ENCODE measurements at regions not wholly inside any gene's neighbourhood (a gene's known extent, or its start where the extent isn't known, plus 50 kb on each side); places are given as distances from the start of the nearest gene placed in this dataset.
"Not testable (repeated sequence)": the region's sequence is repeated elsewhere in the genome, so short reads cannot be mapped to it uniquely, and the experiment has no call there.

DNA sequence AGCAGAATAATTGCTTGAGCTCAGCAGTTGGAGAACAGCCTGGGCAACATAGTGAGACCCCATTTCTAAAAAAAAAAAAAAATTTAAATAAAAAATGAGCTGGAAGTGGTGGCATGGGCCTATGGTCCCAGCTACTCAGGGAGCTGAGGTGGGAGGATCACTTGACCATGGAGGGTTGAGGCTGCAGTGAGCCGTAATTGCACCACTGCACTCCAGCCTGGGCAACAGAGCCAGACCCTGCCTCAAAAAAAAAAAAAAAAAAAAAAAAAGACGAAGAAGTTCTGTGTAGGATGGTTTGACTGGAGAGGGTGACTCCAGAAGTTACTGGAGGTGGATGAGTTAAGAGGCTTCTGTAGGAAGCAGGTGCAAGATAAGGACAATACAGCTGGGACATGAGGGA lies 63.4 kb upstream of the VGLL4 start:
- TF ChIP-seq ZNF140 (tag by site-specific recombination; IDR thresholded peaks at IDR 0.05) (peak; percentile 90), ZNF121 (tag by site-specific recombination; IDR thresholded peaks at IDR 0.05) (peak; percentile 38; the same call in 1 of the 2 replicates), EGR2 (tag by site-specific recombination; IDR thresholded peaks at IDR 0.05; ENCODE audit: low read depth) (0 out of 2 replicates have a peak, but pooled peaks have one; percentile 34)
- H3K9me3 ChIP-seq (ENCODE audit: control insufficient read depth, insufficient read depth, low read depth, low read length); H3K4me1 ChIP-seq (ENCODE audit: control insufficient read depth, insufficient read depth, low read length); H3K27ac ChIP-seq (ENCODE audit: extremely low read depth, low read depth, low read length); POLR2A ChIA-PET; H3K36me3 ChIP-seq (ENCODE audit: control insufficient read depth in 2 of 2, insufficient read depth in 1 of 2, low read length in 2 of 2); H3K4me3 ChIP-seq (ENCODE audit: low read depth, low read length): not testable (repeated sequence)
- CTCF ChIA-PET = interaction anchor here (0.6 kb wide), 1 partner anchor 56 kb away, joined by 4 read pairs; no protein-coding TSS in a partner anchor

DNA sequence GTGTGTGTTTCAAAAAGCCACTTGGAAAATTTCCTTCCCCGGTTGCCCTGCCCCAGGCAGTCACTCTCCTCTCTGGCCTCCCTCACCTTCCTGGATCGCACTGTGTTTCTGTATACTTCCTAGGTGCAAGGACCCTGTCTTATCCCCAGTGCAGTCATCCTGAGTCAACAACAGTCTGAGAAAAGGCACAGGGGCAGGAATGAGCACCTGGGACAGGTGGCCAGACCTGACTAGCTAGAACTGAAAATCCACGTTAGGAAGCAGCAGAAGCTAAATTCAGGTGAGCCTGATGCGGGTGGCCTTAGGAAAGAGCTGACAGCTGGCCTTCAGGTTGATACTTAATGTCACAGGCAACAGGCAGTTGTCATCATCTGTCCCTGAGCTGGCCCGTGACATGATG lies 62.9 kb upstream of the VGLL4 start:
- H3K36me3 ChIP-seq (ENCODE audit: control insufficient read depth in 2 of 2, insufficient read depth in 1 of 2, low read length in 2 of 2) = no peaks in the 10 kb centered on the region; a peak in 2 of 3 replicates
- CTCF ChIA-PET = interaction anchor here (0.6 to 0.9 kb wide), 2 partner anchors 55 to 470 kb away, joined by 3 to 4 read pairs; no protein-coding TSS in a partner anchor
- POLR2A ChIA-PET = no interaction called here
- no peaks in the 10 kb centered on the region for H3K9me3 ChIP-seq (ENCODE audit: control insufficient read depth, insufficient read depth, low read depth, low read length)
- no peak for TF ChIP-seq ZNF48 (tag by site-specific recombination; IDR thresholded peaks at IDR 0.05)
- no peak for TF ChIP-seq EGR2 (tag by site-specific recombination; IDR thresholded peaks at IDR 0.05; ENCODE audit: low read depth)
- H3K4me3 ChIP-seq (ENCODE audit: low read depth, low read length) = no peak overlapping the region
- no peaks in the 10 kb centered on the region for H3K4me1 ChIP-seq (ENCODE audit: control insufficient read depth, insufficient read depth, low read length)
- H3K27ac ChIP-seq (ENCODE audit: extremely low read depth, low read depth, low read length) = no peak overlapping the region

DNA sequence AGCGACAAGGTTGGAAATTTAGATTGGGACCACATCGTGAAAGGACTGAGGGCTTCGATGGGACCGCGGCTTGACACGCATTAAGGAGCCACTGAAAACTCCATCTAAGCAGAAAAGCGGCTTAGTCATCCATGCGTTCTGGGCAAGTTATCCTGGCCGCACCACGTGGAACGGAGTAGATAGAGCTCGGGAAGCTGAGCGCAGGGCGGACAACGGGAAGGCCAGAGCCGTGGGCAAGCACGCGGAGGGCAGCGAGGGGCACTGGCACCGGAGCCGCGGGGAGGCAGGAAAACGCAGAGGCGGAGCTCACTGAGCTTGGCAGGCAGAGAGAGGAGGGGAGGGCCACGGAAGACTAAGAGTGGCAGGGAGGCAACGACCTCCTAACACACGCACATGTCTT lies 61.3 kb upstream of the VGLL4 start:
- no peaks in the 10 kb centered on the region for H3K9me3 ChIP-seq (ENCODE audit: control insufficient read depth, insufficient read depth, low read depth, low read length)
- H3K27ac ChIP-seq (ENCODE audit: extremely low read depth, low read depth, low read length) = no peak overlapping the region
- TF ChIP-seq ZNF404 (tag by site-specific recombination; IDR thresholded peaks at IDR 0.05) = no peak
- TF ChIP-seq ZNF202 (tag by site-specific recombination; IDR thresholded peaks at IDR 0.05; ENCODE audit: borderline replicate concordance) = 0 out of 2 replicates have a peak, but pooled peaks have one; percentile 15
- TF ChIP-seq, protein P1, sequence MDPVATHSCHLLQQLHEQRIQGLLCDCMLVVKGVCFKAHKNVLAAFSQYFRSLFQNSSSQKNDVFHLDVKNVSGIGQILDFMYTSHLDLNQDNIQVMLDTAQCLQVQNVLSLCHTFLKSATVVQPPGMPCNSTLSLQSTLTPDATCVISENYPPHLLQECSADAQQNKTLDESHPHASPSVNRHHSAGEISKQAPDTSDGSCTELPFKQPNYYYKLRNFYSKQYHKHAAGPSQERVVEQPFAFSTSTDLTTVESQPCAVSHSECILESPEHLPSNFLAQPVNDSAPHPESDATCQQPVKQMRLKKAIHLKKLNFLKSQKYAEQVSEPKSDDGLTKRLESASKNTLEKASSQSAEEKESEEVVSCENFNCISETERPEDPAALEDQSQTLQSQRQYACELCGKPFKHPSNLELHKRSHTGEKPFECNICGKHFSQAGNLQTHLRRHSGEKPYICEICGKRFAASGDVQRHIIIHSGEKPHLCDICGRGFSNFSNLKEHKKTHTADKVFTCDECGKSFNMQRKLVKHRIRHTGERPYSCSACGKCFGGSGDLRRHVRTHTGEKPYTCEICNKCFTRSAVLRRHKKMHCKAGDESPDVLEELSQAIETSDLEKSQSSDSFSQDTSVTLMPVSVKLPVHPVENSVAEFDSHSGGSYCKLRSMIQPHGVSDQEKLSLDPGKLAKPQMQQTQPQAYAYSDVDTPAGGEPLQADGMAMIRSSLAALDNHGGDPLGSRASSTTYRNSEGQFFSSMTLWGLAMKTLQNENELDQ (tag by site-specific recombination; IDR thresholded peaks at IDR 0.05; ENCODE audit: low read depth) = no peak
- ChIA-PET CTCF (interaction anchor here (0.6 kb wide), 1 partner anchor 79 kb away, joined by 3 read pairs; no protein-coding TSS in a partner anchor), POLR2A (no interaction called here)
- H3K36me3 ChIP-seq (ENCODE audit: control insufficient read depth in 2 of 2, insufficient read depth in 1 of 2, low read length in 2 of 2) = peaks cover 0 to 4% of the 10 kb centered on the region in 2 experiments
- no peaks in the 10 kb centered on the region for H3K4me1 ChIP-seq (ENCODE audit: control insufficient read depth, insufficient read depth, low read length)
- no peak overlapping the region for H3K4me3 ChIP-seq (ENCODE audit: low read depth, low read length)

DNA sequence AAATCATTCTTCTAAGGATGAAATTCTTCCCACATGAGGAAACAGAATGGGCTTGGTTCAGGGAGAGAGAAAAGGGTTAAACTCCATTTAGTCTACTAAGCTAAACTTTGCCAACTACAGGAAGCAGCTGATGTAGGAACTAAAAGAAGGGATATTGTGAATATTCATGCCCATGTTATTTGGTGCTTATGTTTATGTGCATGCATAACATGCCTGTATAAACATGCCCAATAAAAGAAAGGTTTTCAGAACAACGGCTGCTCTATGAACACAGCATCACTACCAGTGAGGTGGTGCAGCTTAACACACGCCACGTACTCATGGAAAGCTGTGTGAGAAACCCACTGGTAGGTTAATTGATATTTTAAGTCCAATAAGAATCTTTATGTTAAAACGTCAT lies 59.4 kb upstream of the VGLL4 start:
- Histone ChIP-seq H3K4me1 (ENCODE audit: control insufficient read depth, insufficient read depth, low read length) (no peaks in the 10 kb centered on the region), H3K9me3 (ENCODE audit: control insufficient read depth, insufficient read depth, low read depth, low read length) (no peaks in the 10 kb centered on the region), H3K27ac (ENCODE audit: extremely low read depth, low read depth, low read length) (no peak overlapping the region), H3K36me3 (ENCODE audit: control insufficient read depth in 2 of 2, insufficient read depth in 1 of 2, low read length in 2 of 2) (peaks cover 0 to 4% of the 10 kb centered on the region in 2 experiments; a peak in 2 of 3 replicates), H3K4me3 (ENCODE audit: low read depth, low read length) (no peak overlapping the region)
- CTCF ChIA-PET = no interaction called here
- POLR2A ChIA-PET = interaction anchor here (1.0 to 1.1 kb wide), 2 partner anchors 11 to 13 kb away, joined by 3 to 4 read pairs; no protein-coding TSS in a partner anchor
- TF ChIP-seq IKZF3 (tag by site-specific recombination; IDR thresholded peaks at IDR 0.05) = no peak
- TF ChIP-seq TCF7L2 (IDR thresholded peaks at IDR 0.05; ENCODE audit: borderline replicate concordance, low read depth, low read length) = no peak
- TF ChIP-seq, protein P2, sequence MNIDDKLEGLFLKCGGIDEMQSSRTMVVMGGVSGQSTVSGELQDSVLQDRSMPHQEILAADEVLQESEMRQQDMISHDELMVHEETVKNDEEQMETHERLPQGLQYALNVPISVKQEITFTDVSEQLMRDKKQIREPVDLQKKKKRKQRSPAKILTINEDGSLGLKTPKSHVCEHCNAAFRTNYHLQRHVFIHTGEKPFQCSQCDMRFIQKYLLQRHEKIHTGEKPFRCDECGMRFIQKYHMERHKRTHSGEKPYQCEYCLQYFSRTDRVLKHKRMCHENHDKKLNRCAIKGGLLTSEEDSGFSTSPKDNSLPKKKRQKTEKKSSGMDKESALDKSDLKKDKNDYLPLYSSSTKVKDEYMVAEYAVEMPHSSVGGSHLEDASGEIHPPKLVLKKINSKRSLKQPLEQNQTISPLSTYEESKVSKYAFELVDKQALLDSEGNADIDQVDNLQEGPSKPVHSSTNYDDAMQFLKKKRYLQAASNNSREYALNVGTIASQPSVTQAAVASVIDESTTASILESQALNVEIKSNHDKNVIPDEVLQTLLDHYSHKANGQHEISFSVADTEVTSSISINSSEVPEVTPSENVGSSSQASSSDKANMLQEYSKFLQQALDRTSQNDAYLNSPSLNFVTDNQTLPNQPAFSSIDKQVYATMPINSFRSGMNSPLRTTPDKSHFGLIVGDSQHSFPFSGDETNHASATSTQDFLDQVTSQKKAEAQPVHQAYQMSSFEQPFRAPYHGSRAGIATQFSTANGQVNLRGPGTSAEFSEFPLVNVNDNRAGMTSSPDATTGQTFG (tag by site-specific recombination; IDR thresholded peaks at IDR 0.05; ENCODE audit: borderline replicate concordance) = no peak
- TF ChIP-seq ZNF2 (tag by site-specific recombination; IDR thresholded peaks at IDR 0.05) = no peak
- TF ChIP-seq, protein P3, sequence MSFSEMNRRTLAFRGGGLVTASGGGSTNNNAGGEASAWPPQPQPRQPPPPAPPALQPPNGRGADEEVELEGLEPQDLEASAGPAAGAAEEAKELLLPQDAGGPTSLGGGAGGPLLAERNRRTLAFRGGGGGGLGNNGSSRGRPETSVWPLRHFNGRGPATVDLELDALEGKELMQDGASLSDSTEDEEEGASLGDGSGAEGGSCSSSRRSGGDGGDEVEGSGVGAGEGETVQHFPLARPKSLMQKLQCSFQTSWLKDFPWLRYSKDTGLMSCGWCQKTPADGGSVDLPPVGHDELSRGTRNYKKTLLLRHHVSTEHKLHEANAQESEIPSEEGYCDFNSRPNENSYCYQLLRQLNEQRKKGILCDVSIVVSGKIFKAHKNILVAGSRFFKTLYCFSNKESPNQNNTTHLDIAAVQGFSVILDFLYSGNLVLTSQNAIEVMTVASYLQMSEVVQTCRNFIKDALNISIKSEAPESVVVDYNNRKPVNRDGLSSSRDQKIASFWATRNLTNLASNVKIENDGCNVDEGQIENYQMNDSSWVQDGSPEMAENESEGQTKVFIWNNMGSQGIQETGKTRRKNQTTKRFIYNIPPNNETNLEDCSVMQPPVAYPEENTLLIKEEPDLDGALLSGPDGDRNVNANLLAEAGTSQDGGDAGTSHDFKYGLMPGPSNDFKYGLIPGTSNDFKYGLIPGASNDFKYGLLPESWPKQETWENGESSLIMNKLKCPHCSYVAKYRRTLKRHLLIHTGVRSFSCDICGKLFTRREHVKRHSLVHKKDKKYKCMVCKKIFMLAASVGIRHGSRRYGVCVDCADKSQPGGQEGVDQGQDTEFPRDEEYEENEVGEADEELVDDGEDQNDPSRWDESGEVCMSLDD (tag by site-specific recombination; IDR thresholded peaks at IDR 0.05) = no peak
- no peak for TF ChIP-seq ZNF776 (tag by site-specific recombination; IDR thresholded peaks at IDR 0.05; ENCODE audit: borderline replicate concordance)
- TF ChIP-seq, protein P4, sequence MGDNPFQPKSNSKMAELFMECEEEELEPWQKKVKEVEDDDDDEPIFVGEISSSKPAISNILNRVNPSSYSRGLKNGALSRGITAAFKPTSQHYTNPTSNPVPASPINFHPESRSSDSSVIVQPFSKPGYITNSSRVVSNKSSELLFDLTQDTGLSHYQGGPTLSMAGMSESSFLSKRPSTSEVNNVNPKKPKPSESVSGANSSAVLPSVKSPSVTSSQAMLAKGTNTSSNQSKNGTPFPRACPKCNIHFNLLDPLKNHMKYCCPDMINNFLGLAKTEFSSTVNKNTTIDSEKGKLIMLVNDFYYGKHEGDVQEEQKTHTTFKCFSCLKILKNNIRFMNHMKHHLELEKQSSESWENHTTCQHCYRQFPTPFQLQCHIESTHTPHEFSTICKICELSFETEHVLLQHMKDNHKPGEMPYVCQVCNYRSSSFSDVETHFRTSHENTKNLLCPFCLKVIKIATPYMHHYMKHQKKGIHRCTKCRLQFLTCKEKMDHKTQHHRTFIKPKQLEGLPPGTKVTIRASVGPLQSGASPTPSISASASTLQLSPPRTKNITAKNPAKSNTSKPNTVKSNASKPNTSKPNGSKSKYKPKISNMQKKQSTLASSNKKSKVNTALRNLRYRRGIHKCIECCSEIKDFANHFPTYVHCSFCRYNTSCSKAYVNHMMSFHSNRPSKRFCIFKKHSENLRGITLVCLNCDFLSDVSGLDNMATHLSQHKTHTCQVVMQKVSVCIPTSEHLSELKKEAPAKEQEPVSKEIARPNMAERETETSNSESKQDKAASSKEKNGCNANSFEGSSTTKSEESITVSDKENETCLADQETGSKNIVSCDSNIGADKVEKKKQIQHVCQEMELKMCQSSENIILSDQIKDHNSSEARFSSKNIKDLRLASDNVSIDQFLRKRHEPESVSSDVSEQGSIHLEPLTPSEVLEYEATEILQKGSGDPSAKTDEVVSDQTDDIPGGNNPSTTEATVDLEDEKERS (tag by site-specific recombination; IDR thresholded peaks at IDR 0.05) = no peak
- TF ChIP-seq ZBTB21 (tag by site-specific recombination; IDR thresholded peaks at IDR 0.05) = no peak
- no peak for TF ChIP-seq ZNF248 (tag by site-specific recombination; IDR thresholded peaks at IDR 0.05)
